Activated CD8-positive, alpha-beta T cell treated with anti-CD3 and anti-CD28 coated beads for 36 hours (primary cell): ENCODE measurements at regions not wholly inside any gene's neighbourhood (a gene's known extent, or its start where the extent isn't known, plus 50 kb on each side); places are given as distances from the start of the nearest gene placed in this dataset.

Experiments
- ATAC-seq: fragments of 200-7000 bp; cut with Tn5 transposase; one replicate; pipeline ENCODE4 v1.10.0; 2021; ENCODE audit warnings: mild to moderate bottlenecking, moderate library complexity
- CTCF ChIA-PET: fragments of 350-600 bp; sonication (Branson Sonifier 250); formaldehyde crosslinking; loops from one replicate; lab custom pipeline; 2021; ENCODE audit warnings: antibody characterized with exemption; lab: Charles Lee
- POLR2A ChIA-PET: fragments of 350-600 bp; sonication (Branson Sonifier 250); formaldehyde crosslinking; loops from one replicate; lab custom pipeline; 2021; ENCODE audit warnings: antibody characterized with exemption; lab: Charles Lee
- DNase-seq: peaks from one replicate; pipeline ENCODE4 v3.0.0-alpha.2; 2020
- H3K27ac Mint-ChIP-seq: one replicate; pipeline ENCODE4 v1.8.0; 2021; ENCODE audit warnings: mild to moderate bottlenecking, mixed read lengths
- H3K27me3 Mint-ChIP-seq: one replicate; pipeline ENCODE4 v1.8.0; 2021; ENCODE audit warnings: mixed read lengths
- H3K36me3 Mint-ChIP-seq: one replicate; pipeline ENCODE4 v1.8.0; 2021; ENCODE audit warnings: low read depth, mixed read lengths
- H3K4me1 Mint-ChIP-seq: one replicate; pipeline ENCODE4 v1.8.0; 2021; ENCODE audit warnings: low read depth, mixed read lengths
- H3K4me3 Mint-ChIP-seq: one replicate; pipeline ENCODE4 v1.8.0; 2021; ENCODE audit warnings: mild to moderate bottlenecking, moderate library complexity, mixed read lengths
- H3K9me3 Mint-ChIP-seq: one replicate; pipeline ENCODE4 v1.8.0; 2021; ENCODE audit warnings: mixed read lengths
- intact Hi-C: fragments of 100-400 bp; cut with micrococcal nuclease; formaldehyde crosslinking; loops from one replicate; pipeline ENCODE4 v1.10.0; 2022
- TF ChIP-seq, protein P1 (sequence below): fragments of 200-600 bp; IDR thresholded peaks from one replicate; pipeline ENCODE4 v1.8.0; 2022; ENCODE audit warnings: antibody characterized with exemption, mild to moderate bottlenecking

DNA sequence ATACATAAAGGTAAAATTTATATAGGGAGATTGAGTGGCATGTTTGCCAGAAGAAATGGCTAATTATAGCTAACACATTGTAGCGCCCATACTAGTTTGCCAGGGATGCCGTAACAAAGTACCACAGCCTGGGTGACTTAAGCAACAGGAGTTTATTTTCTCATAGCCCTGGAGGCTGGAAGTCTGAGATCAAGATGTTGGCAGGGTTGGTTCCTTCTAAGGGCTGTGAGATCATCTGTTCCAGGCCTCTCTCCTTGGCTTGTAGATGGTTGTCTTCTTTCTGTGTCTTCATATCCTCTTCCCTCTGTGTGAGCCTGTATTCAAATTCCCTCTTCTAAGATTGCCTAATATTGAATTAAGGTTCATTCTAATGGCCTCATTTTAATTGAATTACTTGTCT lies 417.5 kb upstream of the OPRM1 start:
- DNase-seq, result no peak
- no peak for ATAC-seq
- H3K27ac Mint-ChIP-seq, result no peak overlapping the region
- POLR2A ChIA-PET, result no interaction called here
- CTCF ChIA-PET, result no interaction called here
- no peaks in the 10 kb centered on the region for H3K36me3 Mint-ChIP-seq
- H3K27me3 Mint-ChIP-seq, result no peaks in the 10 kb centered on the region
- H3K4me1 Mint-ChIP-seq, result no peaks in the 10 kb centered on the region
- TF ChIP-seq, protein P1, sequence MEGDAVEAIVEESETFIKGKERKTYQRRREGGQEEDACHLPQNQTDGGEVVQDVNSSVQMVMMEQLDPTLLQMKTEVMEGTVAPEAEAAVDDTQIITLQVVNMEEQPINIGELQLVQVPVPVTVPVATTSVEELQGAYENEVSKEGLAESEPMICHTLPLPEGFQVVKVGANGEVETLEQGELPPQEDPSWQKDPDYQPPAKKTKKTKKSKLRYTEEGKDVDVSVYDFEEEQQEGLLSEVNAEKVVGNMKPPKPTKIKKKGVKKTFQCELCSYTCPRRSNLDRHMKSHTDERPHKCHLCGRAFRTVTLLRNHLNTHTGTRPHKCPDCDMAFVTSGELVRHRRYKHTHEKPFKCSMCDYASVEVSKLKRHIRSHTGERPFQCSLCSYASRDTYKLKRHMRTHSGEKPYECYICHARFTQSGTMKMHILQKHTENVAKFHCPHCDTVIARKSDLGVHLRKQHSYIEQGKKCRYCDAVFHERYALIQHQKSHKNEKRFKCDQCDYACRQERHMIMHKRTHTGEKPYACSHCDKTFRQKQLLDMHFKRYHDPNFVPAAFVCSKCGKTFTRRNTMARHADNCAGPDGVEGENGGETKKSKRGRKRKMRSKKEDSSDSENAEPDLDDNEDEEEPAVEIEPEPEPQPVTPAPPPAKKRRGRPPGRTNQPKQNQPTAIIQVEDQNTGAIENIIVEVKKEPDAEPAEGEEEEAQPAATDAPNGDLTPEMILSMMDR, result no peak
- intact Hi-C loops, result no loop called here
- H3K4me3 Mint-ChIP-seq, result no peak overlapping the region
- H3K9me3 Mint-ChIP-seq, result no peaks in the 10 kb centered on the region

DNA sequence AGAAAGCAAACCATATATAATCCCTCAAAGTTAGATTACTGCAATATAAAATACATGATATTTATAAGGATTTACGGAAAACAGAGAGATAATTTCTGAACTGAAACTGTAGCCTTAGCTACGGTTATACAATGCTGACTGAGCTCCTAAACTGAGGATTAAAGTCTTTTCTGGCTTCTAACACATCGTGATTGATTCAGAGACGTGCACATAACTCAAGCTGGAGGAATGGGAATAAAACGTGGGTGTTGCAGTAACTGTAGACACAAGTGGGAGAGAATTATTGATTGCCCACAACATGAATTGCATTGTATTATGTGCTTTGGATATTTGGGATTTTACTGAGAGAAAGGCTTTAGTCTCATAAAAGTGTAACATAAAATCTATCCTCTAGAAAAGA lies 418.0 kb upstream of the OPRM1 start:
- no peaks in the 10 kb centered on the region for H3K27me3 Mint-ChIP-seq
- no peaks in the 10 kb centered on the region for H3K9me3 Mint-ChIP-seq
- ATAC-seq (no peak), DNase-seq (no peak)
- ChIA-PET CTCF (no interaction called here), POLR2A (no interaction called here)
- no peak overlapping the region for H3K4me3 Mint-ChIP-seq
- no peaks in the 10 kb centered on the region for H3K36me3 Mint-ChIP-seq
- no peaks in the 10 kb centered on the region for H3K4me1 Mint-ChIP-seq
- H3K27ac Mint-ChIP-seq, result no peak overlapping the region
- intact Hi-C loops, result no loop called here
- TF ChIP-seq, protein P1, result no peak

DNA sequence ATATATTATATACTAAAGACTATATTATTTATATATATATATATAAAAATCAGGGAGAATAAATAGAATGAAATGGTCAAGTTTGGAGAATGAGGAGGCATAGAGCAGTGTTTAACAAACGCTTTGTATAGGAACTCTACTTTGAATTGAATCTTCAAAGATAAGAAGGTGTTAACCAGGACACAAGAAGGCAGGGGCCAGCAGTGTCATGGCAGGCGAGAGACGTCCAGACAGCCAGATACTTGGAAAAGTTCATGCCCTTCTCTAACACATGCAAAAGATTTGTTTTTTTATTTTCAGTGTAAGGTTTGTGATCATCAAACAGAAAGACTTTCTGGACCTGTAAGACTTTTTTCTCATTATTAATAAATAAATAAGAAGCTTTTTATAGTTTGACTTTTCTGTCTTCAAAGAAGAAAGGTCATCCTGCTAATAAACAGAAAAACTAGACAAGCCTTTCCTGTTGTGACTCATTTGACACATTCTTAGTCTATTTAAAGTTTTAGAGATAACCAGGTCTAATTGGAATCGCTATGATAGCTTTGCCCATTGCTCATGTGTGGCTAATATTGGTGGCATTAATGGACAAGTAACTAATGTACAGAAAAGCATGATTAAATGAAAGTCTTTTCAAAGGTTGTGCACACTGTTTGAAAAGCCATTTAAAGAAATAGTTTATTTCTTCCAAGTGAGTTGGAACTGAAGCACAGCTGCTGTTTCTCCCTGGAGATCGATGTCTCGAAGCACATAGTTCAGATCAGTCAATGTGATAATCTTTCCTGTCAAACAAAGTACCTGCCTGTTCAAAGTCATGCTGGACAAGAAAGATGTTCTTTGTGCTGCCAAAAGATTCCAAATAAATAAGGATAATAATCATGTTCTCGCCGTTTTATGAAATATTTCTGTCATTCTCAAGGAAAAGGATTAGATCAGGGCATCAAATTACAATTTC lies 420.4 kb upstream of the OPRM1 start:
- H3K27me3 Mint-ChIP-seq, result no peaks in the 10 kb centered on the region
- H3K4me3 Mint-ChIP-seq, result no peak overlapping the region
- H3K36me3 Mint-ChIP-seq, result no peaks in the 10 kb centered on the region
- TF ChIP-seq, protein P1, result no peak
- intact Hi-C loops, result no loop called here
- ChIA-PET POLR2A (no interaction called here), CTCF (no interaction called here)
- no peaks in the 10 kb centered on the region for H3K4me1 Mint-ChIP-seq
- no peak overlapping the region for H3K27ac Mint-ChIP-seq
- ATAC-seq, result no peak
- no peak for DNase-seq
- H3K9me3 Mint-ChIP-seq, result no peaks in the 10 kb centered on the region

DNA sequence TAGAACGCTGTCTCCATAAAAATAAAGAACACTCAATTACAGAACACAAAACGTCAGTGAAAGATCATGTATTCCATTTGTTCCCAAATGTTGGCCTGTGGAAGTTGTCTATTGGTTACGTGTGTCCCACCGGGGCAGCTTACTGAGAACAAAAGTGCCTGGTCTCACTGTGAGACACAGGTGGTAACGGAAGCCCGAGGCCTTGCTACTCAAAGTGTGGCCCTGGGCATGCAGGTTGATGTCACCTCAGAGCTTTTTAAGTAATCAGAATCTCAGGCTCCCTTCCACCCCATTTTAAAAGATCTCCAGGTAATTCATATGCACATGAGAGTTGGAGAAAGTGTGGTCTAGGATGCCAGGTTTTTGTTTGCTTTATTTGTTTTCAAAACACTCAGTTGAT lies 422.5 kb upstream of the OPRM1 start:
- Mint-ChIP-seq H3K9me3 (no peaks in the 10 kb centered on the region), H3K36me3 (no peaks in the 10 kb centered on the region), H3K4me3 (no peak overlapping the region), H3K27ac (no peak overlapping the region), H3K27me3 (no peaks in the 10 kb centered on the region), H3K4me1 (no peaks in the 10 kb centered on the region)
- intact Hi-C loops, result no loop called here
- ChIA-PET POLR2A (no interaction called here), CTCF (no interaction called here)
- ATAC-seq, result no peak
- no peak for DNase-seq
- TF ChIP-seq, protein P1, result no peak

DNA sequence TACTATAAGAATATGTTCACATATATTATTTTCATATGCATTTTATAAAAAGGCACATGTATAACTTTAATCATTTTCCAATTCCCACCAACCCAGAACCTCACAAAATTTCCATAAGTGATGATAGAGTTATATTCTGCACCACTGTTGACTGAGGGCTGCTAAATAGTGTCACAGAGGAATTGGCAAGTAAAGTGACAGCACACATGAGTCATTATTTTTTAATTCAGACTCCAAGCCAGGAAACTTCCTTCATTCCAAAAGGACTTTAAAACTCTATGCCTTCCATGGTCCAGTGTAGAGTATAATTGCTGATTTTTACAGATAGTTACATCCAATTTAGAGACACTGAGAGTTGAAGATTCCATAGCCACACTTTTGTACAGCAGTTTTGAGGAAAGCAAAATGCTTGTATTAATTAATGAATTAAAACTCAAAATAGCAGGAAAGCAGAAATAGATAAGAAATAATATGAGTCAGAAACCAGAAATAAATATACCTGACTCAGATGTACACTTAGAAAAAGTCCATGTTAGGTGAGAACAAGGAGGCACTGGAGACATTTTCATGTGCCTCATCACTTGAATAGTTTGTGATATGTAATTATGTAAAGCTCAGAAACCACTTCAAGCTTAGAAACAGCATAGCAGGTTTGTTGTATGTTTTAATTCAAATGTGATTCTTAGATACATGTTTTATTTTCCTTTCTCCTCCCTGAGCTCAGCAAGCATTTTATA lies 425.2 kb upstream of the OPRM1 start:
- CTCF ChIA-PET, result no interaction called here
- POLR2A ChIA-PET, result no interaction called here
- Mint-ChIP-seq H3K36me3 (no peaks in the 10 kb centered on the region), H3K27me3 (no peaks in the 10 kb centered on the region), H3K4me1 (no peaks in the 10 kb centered on the region), H3K4me3 (no peak overlapping the region), H3K27ac (no peak overlapping the region), H3K9me3 (no peaks in the 10 kb centered on the region)
- intact Hi-C loops, result no loop called here
- ATAC-seq (no peak), DNase-seq (no peak)
- TF ChIP-seq, protein P1, result no peak
